HG03135 (cell line): ENCODE measurements at regions not wholly inside any gene's neighbourhood (a gene's known extent, or its start where the extent isn't known, plus 50 kb on each side); places are given as distances from the start of the nearest gene placed in this dataset.
"Not testable (repeated sequence)": the region's sequence is repeated elsewhere in the genome, so short reads cannot be mapped to it uniquely, and the experiment has no call there.

ENCODE experiments used
- ATAC-seq: cut with Tn5 transposase; IDR thresholded peaks from one replicate; pipeline ENCODE4 v1.9.1; 2021; ENCODE audit warnings: mild to moderate bottlenecking, moderate library complexity; ENCODE audit not compliant: unreplicated experiment

DNA sequence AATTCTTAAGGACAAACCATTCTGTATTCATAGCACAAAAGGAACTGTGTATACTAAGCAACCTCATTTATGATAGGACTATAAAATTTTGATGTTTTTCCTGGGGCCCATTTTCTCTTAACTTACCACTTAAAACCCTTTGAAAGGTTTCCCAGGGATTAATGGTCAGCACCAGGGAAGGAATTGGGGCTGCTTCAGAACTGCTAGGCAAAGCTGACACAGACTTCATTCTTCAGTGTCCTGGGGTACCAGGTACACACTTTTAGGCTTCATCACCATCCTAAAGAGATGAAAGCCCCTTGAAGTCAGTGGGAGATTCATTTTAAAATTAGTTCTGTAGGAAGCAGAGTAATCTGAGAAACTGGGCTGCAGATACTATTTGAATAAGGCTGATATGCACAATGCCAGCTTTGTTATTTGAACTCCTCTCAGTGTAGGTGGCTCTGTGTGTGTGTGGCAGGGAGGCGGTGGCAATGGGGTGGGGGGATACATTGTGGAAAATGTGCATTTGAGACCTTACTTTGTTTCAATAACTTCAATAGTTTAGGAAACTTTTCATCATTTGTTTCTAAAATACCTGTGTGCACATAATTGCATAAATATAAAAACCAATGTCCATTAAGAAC is 329.3 kb upstream of the DCN start:
- no peak for ATAC-seq

DNA sequence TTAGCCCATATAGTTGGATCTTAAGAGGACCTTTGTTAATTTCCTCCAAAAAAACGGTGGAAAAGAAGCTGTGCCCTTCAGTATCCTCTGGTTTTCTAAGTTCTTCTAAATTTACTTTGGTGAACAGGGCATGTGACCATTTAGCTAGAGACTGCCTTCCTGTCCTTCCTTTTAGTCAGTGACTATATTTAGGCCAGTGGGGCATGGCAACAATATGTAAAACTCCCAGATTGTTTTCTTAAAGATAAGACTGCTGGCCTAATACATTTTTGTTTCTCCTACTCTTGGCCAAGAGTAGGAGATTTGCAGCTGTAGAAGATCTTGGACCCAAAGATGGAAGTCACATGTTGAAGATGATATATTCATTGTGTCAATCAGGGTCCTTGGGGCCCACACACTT is 325.1 kb upstream of the DCN start:
- no peak for ATAC-seq

DNA sequence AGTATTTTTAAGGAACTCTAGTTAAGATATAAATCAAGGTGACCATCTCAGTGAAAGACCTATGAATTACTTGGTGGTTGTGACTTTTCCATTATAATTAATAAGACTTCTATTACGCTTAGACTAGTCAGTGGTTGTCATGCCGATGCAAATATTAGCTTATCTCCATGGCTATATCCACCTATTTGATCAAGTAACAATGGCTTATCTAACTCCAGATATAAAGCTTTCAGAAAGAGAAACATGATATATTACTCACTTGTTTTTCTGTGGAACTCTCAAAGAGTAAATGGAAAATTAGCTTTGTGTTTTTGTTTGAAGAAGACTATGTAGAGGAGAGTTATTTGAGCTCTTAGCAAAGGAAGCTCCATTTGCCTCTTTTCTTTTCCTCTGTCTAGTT is 323.8 kb upstream of the DCN start:
- no peak for ATAC-seq

DNA sequence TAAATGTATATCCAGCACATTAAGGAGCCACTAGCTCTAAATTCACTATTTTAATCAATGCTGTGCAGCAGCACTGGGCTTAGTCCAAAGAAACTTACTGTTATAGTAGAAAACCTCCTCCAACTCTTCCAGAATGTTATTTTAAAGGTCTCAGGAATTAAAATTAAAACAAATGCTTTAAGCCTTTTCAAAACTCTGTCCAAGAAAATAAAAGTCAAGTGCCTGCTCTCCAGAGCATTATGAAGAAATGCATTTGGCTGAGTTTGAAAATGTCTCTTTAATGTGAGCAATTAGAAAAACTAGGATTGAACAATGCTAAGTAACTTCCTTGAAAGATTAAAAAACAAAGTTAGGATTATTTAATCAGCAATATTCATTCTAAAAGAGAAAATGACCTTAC is 322.4 kb upstream of the DCN start:
- ATAC-seq: no peak

GRCh38 chr12:91502208-91502607 is 319.6 kb upstream of the DCN start:
- ATAC-seq: no peak

GRCh38 chr12:91496337-91496736 is 313.7 kb upstream of the DCN start:
- ATAC-seq: no peak

DNA sequence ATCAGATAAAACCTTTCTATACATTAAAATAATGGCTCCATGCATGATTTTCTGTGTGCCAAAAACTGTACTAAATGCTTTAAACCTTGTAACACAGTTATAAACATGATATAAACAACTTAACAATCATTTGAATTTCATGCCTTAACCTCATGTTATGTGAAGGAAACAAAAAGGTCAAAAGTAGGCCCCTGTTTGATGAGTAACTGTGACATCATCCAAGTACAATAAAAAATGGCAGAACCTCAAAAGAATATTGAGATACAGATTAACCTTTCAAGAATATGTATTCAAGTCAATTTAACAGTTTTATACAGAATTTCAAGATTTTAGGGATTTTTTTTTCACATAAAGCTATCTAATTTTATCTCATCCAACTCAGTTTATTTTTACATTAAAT is 310.7 kb upstream of the DCN start:
- no peak for ATAC-seq

DNA sequence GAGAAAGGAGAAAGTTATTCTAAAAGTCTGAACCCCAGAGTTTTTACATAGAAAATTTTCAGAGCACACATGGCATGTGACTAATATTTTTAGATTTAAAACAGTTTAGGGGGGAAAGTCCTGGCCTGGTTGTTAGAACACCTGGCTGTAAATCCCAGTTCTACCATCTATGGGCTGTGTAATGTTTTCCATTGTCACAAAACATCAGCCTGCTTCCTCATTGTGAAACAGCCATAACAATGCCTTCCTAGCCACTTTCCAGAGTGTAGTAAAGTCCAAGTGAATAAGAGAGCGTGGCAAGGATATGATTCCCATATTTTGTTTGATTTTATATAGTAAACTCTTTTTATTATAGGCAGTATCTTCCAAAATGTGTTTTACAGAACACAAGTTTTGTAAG is 310.0 kb upstream of the DCN start:
- ATAC-seq: no peak

- ATAC-seq: no peak
These were observed 308.2 kb upstream of the DCN start for GRCh38 chr12:91490667-91491311.

DNA sequence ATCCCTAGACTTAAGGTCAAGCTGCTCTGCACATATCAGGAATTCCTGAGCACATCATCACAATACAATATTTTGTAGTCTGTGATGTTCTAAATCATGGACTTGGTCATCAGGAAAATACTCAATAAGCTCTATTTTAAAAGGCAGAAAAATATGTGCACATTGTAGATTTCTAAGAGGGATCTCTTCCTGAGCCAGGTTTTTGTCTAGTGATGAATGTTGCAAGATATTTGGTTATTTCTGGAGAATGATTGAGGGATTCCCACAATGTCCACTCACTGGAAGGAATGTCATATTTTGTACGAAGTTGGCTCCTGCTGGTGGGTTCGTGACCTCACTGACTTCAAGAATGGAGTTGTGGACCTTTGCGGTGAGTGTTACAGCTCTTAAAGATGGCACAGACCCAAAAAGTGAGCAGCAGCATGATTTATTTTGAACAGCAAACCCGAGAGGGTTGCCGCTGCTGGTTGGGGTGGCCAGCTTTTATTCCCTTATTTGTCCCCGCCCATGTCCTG is 300.9 kb upstream of the DCN start:
- ATAC-seq: no peak

GRCh38 chr12:91482231-91482630 is 299.6 kb upstream of the DCN start:
- no peak for ATAC-seq

DNA sequence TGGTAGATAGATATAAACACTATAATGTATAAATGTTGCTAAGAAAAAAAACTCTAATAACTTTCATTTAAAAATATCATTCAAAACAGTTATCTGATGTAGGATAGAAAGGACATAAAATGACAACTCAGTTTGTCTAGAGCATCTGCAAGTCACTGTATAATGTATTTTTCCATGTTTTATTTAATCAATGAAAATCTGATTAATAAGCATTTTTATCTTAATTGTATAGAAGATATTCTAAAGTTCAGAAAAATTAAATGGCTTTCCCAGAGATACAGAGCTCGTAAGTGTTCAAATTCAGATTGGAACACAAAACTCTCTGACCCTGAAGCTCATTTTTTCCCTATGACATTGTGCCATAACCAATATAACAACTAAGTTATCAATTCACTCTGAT is 295.9 kb upstream of the DCN start:
- no peak for ATAC-seq

DNA sequence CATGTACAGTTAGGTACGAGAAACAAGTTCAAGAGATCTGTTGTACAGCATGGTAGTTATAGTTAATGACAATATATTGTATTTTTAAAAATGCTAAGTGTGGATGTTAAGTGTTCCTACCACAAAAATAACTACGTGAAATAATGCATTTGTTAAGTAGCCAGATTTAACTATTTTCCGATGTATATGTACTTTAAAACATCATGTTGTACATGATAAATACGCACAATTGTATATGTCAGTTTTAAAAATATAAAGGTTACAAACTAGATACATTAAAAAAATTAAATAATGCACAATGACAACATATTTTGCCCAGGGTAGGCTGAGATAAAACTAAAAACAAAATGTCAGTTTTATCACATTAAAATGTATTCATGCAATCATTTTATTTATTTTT is 285.1 kb upstream of the DCN start:
- ATAC-seq: no peak

GRCh38 chr12:91461061-91461460 is 278.4 kb upstream of the DCN start:
- ATAC-seq: no peak

DNA sequence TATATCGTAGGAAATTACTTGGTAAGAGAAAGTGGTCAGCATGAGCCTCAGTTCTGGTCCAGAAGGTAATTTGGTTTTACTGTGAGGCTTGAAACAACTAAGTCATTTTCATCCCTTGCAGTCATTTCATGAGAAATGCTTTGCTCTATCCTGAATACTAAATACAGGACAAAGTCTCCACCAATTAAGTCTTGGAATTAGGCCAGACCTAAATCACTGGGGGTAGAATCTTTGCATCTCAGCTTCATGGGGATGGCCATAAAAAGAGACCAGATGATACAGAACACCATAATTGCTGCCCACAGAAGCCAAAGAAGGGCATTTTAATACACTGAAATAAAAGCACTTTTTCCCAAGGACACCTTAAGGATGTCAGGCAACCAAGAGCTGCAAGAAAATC is 277.9 kb upstream of the DCN start:
- ATAC-seq: no peak

- no peak for ATAC-seq
These were observed 272.7 kb upstream of the DCN start for GRCh38 chr12:91455321-91455720.

GRCh38 chr12:91454179-91454578 is 271.6 kb upstream of the DCN start:
- no peak for ATAC-seq

- ATAC-seq: not testable (repeated sequence)
These were observed 269.8 kb upstream of the DCN start for GRCh38 chr12:91452464-91452863.

DNA sequence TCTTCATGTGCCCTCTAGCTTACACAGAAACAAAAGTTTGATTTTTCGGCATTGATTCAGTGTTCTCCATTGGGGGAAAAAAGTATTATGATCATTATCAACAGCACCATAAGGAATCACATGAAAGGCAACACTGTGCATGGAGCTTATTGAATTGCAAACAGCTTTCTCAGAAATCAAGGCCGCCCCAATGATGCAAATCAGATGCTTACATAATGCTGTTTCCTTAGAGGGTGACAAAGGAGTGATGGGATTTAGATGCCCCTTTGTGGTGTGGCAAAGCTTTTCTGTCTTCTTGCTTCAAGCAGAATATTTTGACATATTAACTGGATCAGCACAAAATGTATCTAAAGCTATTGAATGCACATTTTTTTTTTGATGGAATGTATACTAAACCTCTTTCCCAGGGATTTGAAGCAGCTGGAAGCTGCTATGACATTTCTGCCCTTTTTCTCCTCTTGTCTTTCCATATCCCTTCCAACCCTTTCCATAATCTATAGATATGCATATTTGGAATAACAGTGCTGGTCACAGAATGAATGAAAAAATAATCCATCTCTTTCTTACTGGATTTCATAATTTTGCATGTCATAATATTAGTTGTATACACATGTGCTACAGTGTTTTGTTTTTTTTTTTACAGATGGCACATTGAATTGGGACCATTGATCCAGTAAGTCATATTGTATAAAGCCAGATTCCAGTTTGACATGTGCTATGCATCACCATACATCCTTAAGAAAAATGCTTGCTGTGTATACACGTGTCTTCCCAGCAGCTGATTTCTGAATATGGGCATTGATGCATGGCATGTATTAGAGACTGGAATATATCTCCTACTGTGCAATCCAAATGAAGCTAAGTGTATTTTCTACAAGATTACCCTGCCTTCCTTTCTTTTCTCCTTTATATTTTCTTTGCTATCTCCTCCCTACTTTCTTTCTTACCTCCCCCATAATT is 259.7 kb upstream of the DCN start:
- ATAC-seq: no peak

GRCh38 chr12:91441246-91441645 is 258.6 kb upstream of the DCN start:
- ATAC-seq: no peak

DNA sequence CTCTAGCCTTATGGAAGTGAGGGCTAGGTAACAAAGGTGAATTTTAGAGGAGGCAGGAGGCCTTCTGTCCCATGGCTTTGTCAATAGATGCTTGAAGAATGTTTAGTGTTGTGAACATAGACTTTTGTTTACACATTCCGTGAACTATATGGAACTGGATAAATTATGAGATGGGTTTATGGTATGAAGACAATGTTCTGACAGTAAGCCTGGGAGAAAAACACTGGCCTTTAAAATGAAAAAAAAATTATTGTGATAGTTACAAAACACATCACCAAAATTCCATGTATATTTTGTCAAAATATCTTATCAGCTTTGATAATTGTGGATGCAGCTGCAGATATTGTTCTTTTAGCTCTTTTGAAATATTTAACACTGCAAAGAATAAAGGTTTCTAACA is 251.5 kb upstream of the DCN start:
- no peak for ATAC-seq

DNA sequence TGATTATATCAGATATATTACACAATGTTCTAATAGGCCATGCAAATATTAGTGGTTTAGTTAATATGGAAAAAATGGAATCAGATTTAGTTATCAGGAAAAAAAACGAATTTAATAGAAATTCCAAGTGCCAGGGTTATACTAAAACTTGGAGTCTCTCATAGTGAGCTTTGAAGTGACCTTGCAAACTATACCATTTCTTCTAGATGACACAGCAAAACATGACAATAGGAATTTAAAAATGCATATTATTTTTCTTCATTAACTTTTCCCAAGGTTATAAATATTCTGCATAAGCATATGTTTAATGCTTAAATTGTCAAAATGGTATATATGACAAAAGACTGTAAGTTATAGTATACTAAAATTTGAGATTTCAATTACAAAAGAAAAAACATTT is 250.1 kb upstream of the DCN start:
- ATAC-seq: no peak
